Epithelial cell of proximal tubule (primary cell): ENCODE measurements at regions not wholly inside any gene's neighbourhood (a gene's known extent, or its start where the extent isn't known, plus 50 kb on each side); places are given as distances from the start of the nearest gene placed in this dataset.

Experiments
- DNase-seq: peaks from one replicate; pipeline ENCODE4 v3.0.0-alpha.2; 2011; ENCODE audit warnings: low read depth
- H3K4me3 ChIP-seq: 2 replicates; pipeline ENCODE4 v1.5.1; 2011; ENCODE audit warnings: low read depth, mild to moderate bottlenecking, low read length
- CTCF ChIP-seq: conservative IDR thresholded peaks from 2 replicates; pipeline ENCODE4 v1.5.1; 2012; ENCODE audit warnings: low read depth, mild to moderate bottlenecking, low read length

GRCh38 chr2:226426292-226426736, 373.3 kb downstream of the IRS1 start:
- TF ChIP-seq CTCF = no peak
- no peak overlapping the region for H3K4me3 ChIP-seq
- peak; percentile 56 for DNase-seq

- no peak for DNase-seq
- TF ChIP-seq CTCF = no peak
- H3K4me3 ChIP-seq = no peak overlapping the region
These were observed 374.6 kb downstream of the IRS1 start for GRCh38 chr2:226424971-226425370.

- DNase-seq = no peak
- no peak for TF ChIP-seq CTCF
These were observed 376.1 kb downstream of the IRS1 start for GRCh38 chr2:226423498-226423960.

GRCh38 chr2:226420646-226421045, 379.0 kb downstream of the IRS1 start:
- no peak for DNase-seq
- no peak overlapping the region for H3K4me3 ChIP-seq
- TF ChIP-seq CTCF = no peak

More at GRCh38 chr2:226423498-226423960, 376.1 kb downstream of the IRS1 start:
- no peak overlapping the region for H3K4me3 ChIP-seq

GRCh38 chr2:226418521-226418920, 381.1 kb downstream of the IRS1 start:
- DNase-seq = no peak
- no peak for TF ChIP-seq CTCF
- no peak overlapping the region for H3K4me3 ChIP-seq

GRCh38 chr2:226414335-226414734, 385.3 kb downstream of the IRS1 start:
- no peak overlapping the region for H3K4me3 ChIP-seq
- no peak for DNase-seq
- TF ChIP-seq CTCF = no peak

GRCh38 chr2:226413498-226414130, 386.0 kb downstream of the IRS1 start:
- H3K4me3 ChIP-seq = no peak overlapping the region
- no peak for TF ChIP-seq CTCF
- DNase-seq = no peak
